A549 (cell line): ENCODE measurements at regions not wholly inside any gene's neighbourhood (a gene's known extent, or its start where the extent isn't known, plus 50 kb on each side); places are given as distances from the start of the nearest gene placed in this dataset.

Experiments used
- ATAC-seq, 2 experiments: fragments of 200-7000 bp in 1 of 2; fragments of >200 bp in 1 of 2; cut with Nextera tagmentation in 1 of 2; cut with Tn5 transposase in 1 of 2; 3 replicates each; pipeline versions ENCODE4 v1.8.0 to v1.9.1; 2018 to 2020; ENCODE audit warnings: mild to moderate bottlenecking in 1 of 2, moderate library complexity in 1 of 2
- CTCF ChIA-PET: fragments of 300-600 bp; sonication (Branson Sonifier 250); formaldehyde crosslinking; extraction: SDS; loops from one replicate; lab custom pipeline; 2021; ENCODE audit warnings: antibody characterized with exemption, inconsistent platforms; lab: Yijun Ruan, JAX
- POLR2A ChIA-PET: fragments of 350-600 bp; formaldehyde crosslinking; extraction: SDS; loops from one replicate; lab custom pipeline; 2021; ENCODE audit warnings: antibody characterized with exemption, inconsistent platforms; lab: Yijun Ruan, JAX
- DNase-seq, 2 experiments: peaks; one replicate each; pipeline versions ENCODE4 v3.0.0 to v3.0.0-alpha.2; 2011 to 2016; ENCODE audit warnings: low read depth in 1 of 2, low spot score in 1 of 2
- FAIRE-seq: peaks from 2 replicates; lab custom pipeline; 2011; peaks lifted over from hg19 to GRCh38; lab: Jason Lieb, UNC
- H3K27ac ChIP-seq, 2 experiments: fragments of >200 bp; sonication (Bioruptor Twin); formaldehyde crosslinking; 3 replicates each; pipeline ENCODE4 v1.5.1; 2016 to 2017
- H3K4me1 ChIP-seq: fragments of >200 bp; sonication (Bioruptor Twin); formaldehyde crosslinking; 3 replicates; pipeline ENCODE4 v1.6.1; 2016
- H3K4me2 ChIP-seq: fragments of >200 bp; sonication (Bioruptor Twin); formaldehyde crosslinking; 3 replicates; pipeline ENCODE4 v1.6.1; 2016
- H3K4me3 ChIP-seq: fragments of >200 bp; sonication (Bioruptor Twin); formaldehyde crosslinking; 3 replicates; pipeline ENCODE4 v1.5.1; 2016
- H3K9me3 ChIP-seq: fragments of >200 bp; sonication (Bioruptor Twin); formaldehyde crosslinking; 3 replicates; pipeline ENCODE4 v1.6.1; 2016
- CBX8 ChIP-seq: fragments of 200-600 bp; sonication (generic); IDR thresholded peaks from 2 replicates; pipeline ENCODE4 v1.6.1; 2016
- CTCF ChIP-seq: fragments of >200 bp; sonication (Bioruptor Twin); formaldehyde crosslinking; IDR thresholded peaks from 3 replicates; pipeline ENCODE4 v1.5.1; 2016
- EHMT2 ChIP-seq: fragments of 200-600 bp; sonication (generic); IDR thresholded peaks from 2 replicates; pipeline ENCODE4 v1.6.1; 2016; ENCODE audit warnings: antibody characterized with exemption, low read depth, mild to moderate bottlenecking, moderate library complexity
- EP300 ChIP-seq, 2 experiments: fragments of >200 bp; sonication (Bioruptor Twin); formaldehyde crosslinking; IDR thresholded peaks; 2 replicates in 1 of 2; 3 replicates in 1 of 2; pipeline ENCODE4 v1.6.1; 2016 to 2017
- FOSB ChIP-seq: fragments of 250-450 bp; sonication (Bioruptor Pico); IDR thresholded peaks from 2 replicates; pipeline ENCODE4 v1.5.0; 2020; ENCODE audit warnings: mild to moderate bottlenecking, moderate library complexity
- FOSL2 ChIP-seq, 2 experiments: fragments of 450-650 bp in 1 of 2; fragments of >200 bp in 1 of 2; sonication (Bioruptor Twin) in 1 of 2; formaldehyde crosslinking; IDR thresholded peaks; 2 replicates each; pipeline versions ENCODE4 v1.5.0 to v1.6.1; 2016 to 2020; ENCODE audit warnings: mild to moderate bottlenecking in 1 of 2, moderate library complexity in 1 of 2
- FOXS1 ChIP-seq: fragments of 250-450 bp; sonication (Bioruptor Pico); IDR thresholded peaks from 2 replicates; pipeline ENCODE4 v1.5.0; 2020; ENCODE audit warnings: mild to moderate bottlenecking, moderate library complexity
- HMGXB4 ChIP-seq: fragments of 250-450 bp; sonication (Bioruptor Pico); IDR thresholded peaks from 2 replicates; pipeline ENCODE4 v1.5.0; 2021; ENCODE audit warnings: mild to moderate bottlenecking, moderate library complexity, borderline replicate concordance
- HOXB13 ChIP-seq: fragments of 250-450 bp; sonication (Bioruptor Pico); IDR thresholded peaks from 2 replicates; pipeline ENCODE4 v1.5.0; 2020; ENCODE audit warnings: low read depth, mild to moderate bottlenecking, moderate library complexity
- HOXB5 ChIP-seq: fragments of 250-450 bp; sonication (Bioruptor Pico); IDR thresholded peaks from 2 replicates; pipeline ENCODE4 v1.5.0; 2020; ENCODE audit warnings: mild to moderate bottlenecking, moderate library complexity
- JUNB ChIP-seq: fragments of >200 bp; sonication (Bioruptor Twin); formaldehyde crosslinking; IDR thresholded peaks from 2 replicates; pipeline ENCODE4 v1.6.1; 2016
- KDM1A ChIP-seq: fragments of 200-600 bp; sonication (generic); IDR thresholded peaks from 2 replicates; pipeline ENCODE4 v1.6.1; 2016; ENCODE audit warnings: low read depth, mild to moderate bottlenecking
- KDM5A ChIP-seq: fragments of 200-600 bp; sonication (generic); IDR thresholded peaks from 2 replicates; pipeline ENCODE4 v1.6.1; 2016; ENCODE audit warnings: antibody characterized with exemption, mild to moderate bottlenecking
- MAFK ChIP-seq: fragments of 450-650 bp; IDR thresholded peaks from 2 replicates; pipeline ENCODE4 v1.6.1; 2014; ENCODE audit not compliant: partially characterized antibody
- MAZ ChIP-seq: fragments of 150-350 bp; IDR thresholded peaks from 2 replicates; pipeline ENCODE4 v1.6.1; 2014; ENCODE audit warnings: antibody characterized with exemption, low read depth, low read length, borderline replicate concordance
- NR3C1 ChIP-seq: fragments of >200 bp; sonication (Bioruptor Twin); formaldehyde crosslinking; IDR thresholded peaks from 3 replicates; pipeline ENCODE4 v1.6.1; 2017
- PHF8 ChIP-seq: fragments of 200-600 bp; sonication (generic); IDR thresholded peaks from 2 replicates; pipeline ENCODE4 v1.6.1; 2016; ENCODE audit warnings: low read depth, mild to moderate bottlenecking, antibody characterized with exemption, moderate library complexity, borderline replicate concordance
- POLR2A ChIP-seq: IDR thresholded peaks from 2 replicates; pipeline ENCODE4 v1.6.1; 2012; ENCODE audit warnings: mild to moderate bottlenecking, low read length
- RAD21 ChIP-seq, 2 experiments: fragments of >200 bp in 1 of 2; sonication (Bioruptor Twin) in 1 of 2; formaldehyde crosslinking in 1 of 2; IDR thresholded peaks in 1 of 2; conservative IDR thresholded peaks in 1 of 2; 2 replicates in 1 of 2; 3 replicates in 1 of 2; pipeline ENCODE4 v1.6.1; 2012 to 2018; ENCODE audit warnings: inconsistent platforms in 1 of 2
- REST ChIP-seq: fragments of 200-600 bp; sonication (generic); IDR thresholded peaks from 2 replicates; pipeline ENCODE4 v1.6.1; 2016; ENCODE audit warnings: antibody characterized with exemption, mild to moderate bottlenecking, moderate library complexity
- RNF2 ChIP-seq: fragments of 200-600 bp; sonication (generic); IDR thresholded peaks from 2 replicates; pipeline ENCODE4 v1.6.1; 2016; ENCODE audit warnings: low read depth, mild to moderate bottlenecking, antibody characterized with exemption, moderate library complexity, borderline replicate concordance
- SMC3 ChIP-seq: fragments of >200 bp; sonication (Bioruptor Twin); formaldehyde crosslinking; IDR thresholded peaks from 3 replicates; pipeline ENCODE4 v1.6.1; 2018; ENCODE audit warnings: inconsistent platforms
- TFCP2L1 ChIP-seq: fragments of 250-450 bp; sonication (Bioruptor Pico); IDR thresholded peaks from 2 replicates; pipeline ENCODE4 v1.5.0; 2021; ENCODE audit warnings: mild to moderate bottlenecking
- ZNF302 ChIP-seq: fragments of 250-450 bp; sonication (Bioruptor Pico); IDR thresholded peaks from 2 replicates; pipeline ENCODE4 v1.9.0; 2021; ENCODE audit warnings: inconsistent platforms, mild to moderate bottlenecking, moderate library complexity
- WGBS: methylation state at CpG from one replicate; pipeline ENCODE4 v1.1.6; 2017; ENCODE audit errors: missing lambda C conversion rate; 5-methylcytosine and 5-hydroxymethylcytosine counted together

GRCh38 chr1:39133340-39133684 is 71.2 kb upstream of the MACF1 start:
- POLR2A ChIA-PET = interaction anchor here (1.0 kb wide), 1 partner anchor 25 kb away, joined by 3 read pairs; no protein-coding TSS in a partner anchor
- peaks cover 62% of the 10 kb centered on the region for H3K4me1 ChIP-seq
- TF ChIP-seq HOXB13 (CRISPR knock-in tag) (no peak), POLR2A (no peak), CBX8 (no peak), NR3C1 (no peak), TFCP2L1 (CRISPR knock-in tag) (no peak), REST (no peak)
- no peaks in the 10 kb centered on the region for H3K9me3 ChIP-seq
- WGBS = 78% methylated on average over 1 of the region's 1 CpG
- no peak for FAIRE-seq
- CTCF ChIA-PET = interaction anchor here (0.6 to 5.2 kb wide), 11 partner anchors 9 to 732 kb away, joined by 3 to 68 read pairs (median 6); no protein-coding TSS in a partner anchor
- no peak for ATAC-seq
- no peak for DNase-seq
- H3K27ac ChIP-seq = peak overlapping the region; percentile 65 to 82
- peak overlapping the region; percentile 62 for H3K4me2 ChIP-seq
- no peak overlapping the region for H3K4me3 ChIP-seq

GRCh38 chr1:39134768-39135333 is 69.6 kb upstream of the MACF1 start:
- TF ChIP-seq HOXB5 (CRISPR knock-in tag) (no peak), KDM1A (no peak), ZNF302 (CRISPR knock-in tag) (no peak), JUNB (no peak), KDM5A (no peak), HMGXB4 (CRISPR knock-in tag) (no peak), TFCP2L1 (CRISPR knock-in tag) (no peak), FOSL2 (IDR thresholded peaks at IDR 0.05) (no peak), FOSL2 (CRISPR knock-in tag; IDR thresholded peaks at IDR 0.05) (no peak), EP300 (IDR thresholded peaks at IDR 0.05) (no peak), FOSB (no peak), PHF8 (no peak), MAFK (no peak)
- TF ChIP-seq, all 56 proteins: peak for 0
- H3K4me1 ChIP-seq = peaks cover 52% of the 10 kb centered on the region
- 93% methylated on average over 5 of the region's 5 CpGs for WGBS
- ATAC-seq (no peak), FAIRE-seq (no peak), DNase-seq (no peak)
- H3K27ac ChIP-seq = no peak overlapping the region
- H3K9me3 ChIP-seq = no peaks in the 10 kb centered on the region
- POLR2A ChIA-PET = no interaction called here
- CTCF ChIA-PET = interaction anchor here (0.8 to 5.4 kb wide), 7 partner anchors 18 to 124 kb away, joined by 3 to 68 read pairs (median 5); no protein-coding TSS in a partner anchor
- no peak overlapping the region for H3K4me3 ChIP-seq
- H3K4me2 ChIP-seq = no peak overlapping the region

GRCh38 chr1:39136638-39137037 is 67.9 kb upstream of the MACF1 start:
- Histone ChIP-seq H3K4me1 (peaks cover 36% of the 10 kb centered on the region), H3K4me2 (no peak overlapping the region), H3K9me3 (no peaks in the 10 kb centered on the region)
- DNase-seq (no peak), ATAC-seq (no peak), FAIRE-seq (no peak)
- CTCF ChIA-PET = interaction anchor here (0.6 to 5.4 kb wide), 12 partner anchors 13 to 280 kb away, joined by 3 to 37 read pairs (median 5); no protein-coding TSS in a partner anchor
- WGBS = 51% methylated on average over 2 of the region's 2 CpGs
- TF ChIP-seq RAD21 (conservative IDR thresholded peaks at IDR 0.05 in 1 of 2, IDR thresholded peaks at IDR 0.05 in 1 of 2) = peak; percentile 37 to 54
- TF ChIP-seq RNF2 = no peak
- TF ChIP-seq MAZ = no peak
- TF ChIP-seq EHMT2 = no peak
- TF ChIP-seq FOXS1 (CRISPR knock-in tag) = no peak
- peak; percentile 47; the same call in 2 of the 3 replicates for TF ChIP-seq SMC3
- TF ChIP-seq NR3C1 = no peak
- no peak for TF ChIP-seq HOXB13 (CRISPR knock-in tag)
- peak; percentile 43 for TF ChIP-seq CTCF
- TF ChIP-seq, all 56 proteins: peak for 3
- H3K27ac ChIP-seq = peak overlapping the region in 1 of 2 experiments; percentile 75; a peak in 3 of 6 replicates
- POLR2A ChIA-PET = no interaction called here
- no peak overlapping the region for H3K4me3 ChIP-seq
